HFFc6 (cell line): ENCODE measurements at regions not wholly inside any gene's neighbourhood (a gene's known extent, or its start where the extent isn't known, plus 50 kb on each side); places are given as distances from the start of the nearest gene placed in this dataset.

Experiments
- DNase-seq: peaks from one replicate; pipeline ENCODE4 v3.0.0-alpha.2; 2018
- H3K27ac Mint-ChIP-seq: 2 replicates; pipeline ENCODE4 v1.8.0; 2020; ENCODE audit warnings: mild to moderate bottlenecking, mixed read lengths
- H3K27me3 Mint-ChIP-seq: 2 replicates; pipeline ENCODE4 v1.8.0; 2021; ENCODE audit warnings: mild to moderate bottlenecking, moderate library complexity, mixed read lengths; ENCODE audit not compliant: insufficient read depth
- H3K36me3 Mint-ChIP-seq: 2 replicates; pipeline ENCODE4 v1.8.0; 2021; ENCODE audit warnings: low read depth, mixed read lengths
- H3K4me1 Mint-ChIP-seq: 2 replicates; pipeline ENCODE4 v1.8.0; 2020; ENCODE audit warnings: low read depth, mixed read lengths
- H3K4me3 Mint-ChIP-seq: 2 replicates; pipeline ENCODE4 v1.8.0; 2020; ENCODE audit warnings: mild to moderate bottlenecking, moderate library complexity, mixed read lengths
- H3K9me3 Mint-ChIP-seq: 2 replicates; pipeline ENCODE4 v1.8.0; 2020; ENCODE audit warnings: mild to moderate bottlenecking, mixed read lengths
- CTCF ChIP-seq: fragments of 200-600 bp; sonication (generic); IDR thresholded peaks from 2 replicates; pipeline ENCODE4 v1.5.0; 2021; ENCODE audit warnings: antibody characterized with exemption, mild to moderate bottlenecking

- H3K27me3 Mint-ChIP-seq: no peaks in the 10 kb centered on the region
- no peaks in the 10 kb centered on the region for H3K4me1 Mint-ChIP-seq
- no peak for DNase-seq
- no peak overlapping the region for H3K4me3 Mint-ChIP-seq
- H3K27ac Mint-ChIP-seq: no peak overlapping the region
- no peaks in the 10 kb centered on the region for H3K36me3 Mint-ChIP-seq
- TF ChIP-seq CTCF: no peak
- H3K9me3 Mint-ChIP-seq: no peaks in the 10 kb centered on the region
Observed at GRCh38 chr12:58224536-58225105, 283.3 kb downstream of the ATP23 start.

- DNase-seq: no peak
- Mint-ChIP-seq H3K4me3 (no peak overlapping the region), H3K27ac (no peak overlapping the region), H3K9me3 (no peaks in the 10 kb centered on the region), H3K4me1 (no peaks in the 10 kb centered on the region), H3K36me3 (no peaks in the 10 kb centered on the region), H3K27me3 (no peaks in the 10 kb centered on the region; the same call in 1 of the 2 replicates)
- TF ChIP-seq CTCF: no peak
Observed at GRCh38 chr12:58225203-58225877, 284.0 kb downstream of the ATP23 start.

GRCh38 chr12:58233886-58234285 lies 292.5 kb downstream of the ATP23 start:
- no peak overlapping the region for H3K4me3 Mint-ChIP-seq
- H3K36me3 Mint-ChIP-seq: no peaks in the 10 kb centered on the region

GRCh38 chr12:58238411-58238810 lies 297.0 kb downstream of the ATP23 start:
- H3K36me3 Mint-ChIP-seq: no peaks in the 10 kb centered on the region
- H3K4me1 Mint-ChIP-seq: no peaks in the 10 kb centered on the region
- peaks cover 1% of the 10 kb centered on the region for H3K27me3 Mint-ChIP-seq
- TF ChIP-seq CTCF: no peak
- no peak for DNase-seq
- H3K4me3 Mint-ChIP-seq: no peak overlapping the region
- H3K9me3 Mint-ChIP-seq: no peaks in the 10 kb centered on the region
- H3K27ac Mint-ChIP-seq: no peak overlapping the region

More at GRCh38 chr12:58233886-58234285, 292.5 kb downstream of the ATP23 start:
- H3K4me1 Mint-ChIP-seq: no peaks in the 10 kb centered on the region
- peaks cover 1% of the 10 kb centered on the region for H3K27me3 Mint-ChIP-seq
- DNase-seq: no peak
- H3K9me3 Mint-ChIP-seq: peaks cover 4% of the 10 kb centered on the region; the same call in 1 of the 2 replicates
- no peak for TF ChIP-seq CTCF
- no peak overlapping the region for H3K27ac Mint-ChIP-seq

- H3K27me3 Mint-ChIP-seq: peaks cover 9% of the 10 kb centered on the region
- no peaks in the 10 kb centered on the region for H3K36me3 Mint-ChIP-seq
- no peaks in the 10 kb centered on the region for H3K9me3 Mint-ChIP-seq
- TF ChIP-seq CTCF: no peak
- no peak for DNase-seq
- no peak overlapping the region for H3K27ac Mint-ChIP-seq
- H3K4me3 Mint-ChIP-seq: no peak overlapping the region
- no peaks in the 10 kb centered on the region for H3K4me1 Mint-ChIP-seq
Observed at GRCh38 chr12:58241099-58241498, 299.7 kb downstream of the ATP23 start.
